T-helper 1 cell treated with Interleukin-12 subunit alpha and Interleukin-12 subunit beta and Interleukin-4 antibody, amounts not matched to agents 30 μg/mL and 1 μg/mL, for 36 hours (primary cell): ENCODE measurements at regions not wholly inside any gene's neighbourhood (a gene's known extent, or its start where the extent isn't known, plus 50 kb on each side); places are given as distances from the start of the nearest gene placed in this dataset.

Experiments used
- H3K27ac Mint-ChIP-seq: one replicate; pipeline ENCODE4 v1.8.0; 2021; ENCODE audit warnings: mild to moderate bottlenecking, mixed read lengths
- H3K27me3 Mint-ChIP-seq: one replicate; pipeline ENCODE4 v1.8.0; 2021; ENCODE audit warnings: low read depth, mixed read lengths
- H3K36me3 Mint-ChIP-seq: one replicate; pipeline ENCODE4 v1.8.0; 2021; ENCODE audit warnings: low read depth, mixed read lengths
- H3K4me1 Mint-ChIP-seq: one replicate; pipeline ENCODE4 v1.8.0; 2021; ENCODE audit warnings: low read depth, mixed read lengths
- H3K4me3 Mint-ChIP-seq: one replicate; pipeline ENCODE4 v1.8.0; 2021; ENCODE audit warnings: mild to moderate bottlenecking, moderate library complexity, mixed read lengths
- H3K9me3 Mint-ChIP-seq: one replicate; pipeline ENCODE4 v1.8.0; 2021; ENCODE audit warnings: mixed read lengths

DNA sequence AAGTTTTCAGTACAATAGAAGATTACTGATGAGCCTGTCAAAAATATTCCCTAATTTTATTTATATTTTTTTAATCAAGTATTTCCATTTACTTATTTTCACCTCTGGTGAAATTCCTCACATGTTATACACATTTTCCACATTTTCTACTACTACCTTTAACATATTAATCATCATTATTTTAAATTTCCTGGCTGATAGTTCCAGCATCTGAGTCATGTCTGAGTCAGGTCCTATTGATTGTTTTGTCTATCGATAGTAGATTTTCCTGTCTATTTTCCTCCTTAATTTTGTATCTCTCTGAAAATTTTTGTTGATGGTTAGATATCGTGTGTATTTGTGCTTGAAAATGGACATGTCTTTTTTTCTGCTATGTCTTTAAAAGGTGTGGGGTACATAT is 211.8 kb upstream of the DSEL start:
- H3K36me3 Mint-ChIP-seq: no peaks in the 10 kb centered on the region
- no peaks in the 10 kb centered on the region for H3K27me3 Mint-ChIP-seq
- H3K27ac Mint-ChIP-seq: no peak overlapping the region
- no peaks in the 10 kb centered on the region for H3K4me1 Mint-ChIP-seq
- no peak overlapping the region for H3K4me3 Mint-ChIP-seq
- peaks cover 7% of the 10 kb centered on the region for H3K9me3 Mint-ChIP-seq

DNA sequence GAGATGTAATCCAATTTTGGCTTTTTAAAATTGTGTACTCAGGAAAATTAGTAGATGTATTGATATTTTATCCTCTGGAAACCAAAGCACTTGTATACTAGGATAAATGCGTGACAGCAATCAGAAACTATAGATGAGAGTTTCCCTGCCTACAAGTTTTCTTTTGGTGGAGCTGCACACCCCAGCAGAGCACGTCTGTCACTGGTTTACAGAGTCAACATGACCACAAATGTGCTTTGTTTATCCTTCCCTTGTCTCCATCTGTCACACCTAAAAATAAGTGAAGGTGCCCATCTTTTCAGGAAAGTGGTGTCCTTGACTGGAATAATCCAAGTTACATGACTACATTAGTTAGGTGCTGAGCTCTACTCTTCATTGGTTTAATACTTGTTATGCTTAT is 210.4 kb upstream of the DSEL start:
- Mint-ChIP-seq H3K9me3 (peaks cover 8% of the 10 kb centered on the region), H3K27ac (no peak overlapping the region), H3K4me1 (no peaks in the 10 kb centered on the region), H3K27me3 (no peaks in the 10 kb centered on the region), H3K36me3 (no peaks in the 10 kb centered on the region), H3K4me3 (no peak overlapping the region)

DNA sequence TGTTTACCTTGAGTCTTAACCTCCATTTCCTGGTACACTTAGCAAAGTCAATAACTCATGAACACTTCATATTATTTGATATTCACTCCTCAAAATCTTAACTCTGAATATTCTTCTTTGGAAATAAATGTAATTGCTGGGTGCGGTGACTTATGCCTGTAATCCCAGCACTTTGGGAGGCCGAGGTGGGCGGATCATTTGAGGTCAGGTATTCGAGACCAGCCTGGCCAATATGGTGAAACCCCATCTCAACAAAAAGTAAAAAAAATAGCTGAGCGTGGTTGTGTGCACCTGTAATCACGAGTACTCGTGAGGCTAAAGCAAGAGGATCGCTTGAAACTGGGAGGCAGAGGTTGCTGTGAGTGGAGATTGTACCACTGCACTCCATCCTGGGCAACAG is 201.3 kb upstream of the DSEL start:
- no peaks in the 10 kb centered on the region for H3K36me3 Mint-ChIP-seq
- no peak overlapping the region for H3K4me3 Mint-ChIP-seq

DNA sequence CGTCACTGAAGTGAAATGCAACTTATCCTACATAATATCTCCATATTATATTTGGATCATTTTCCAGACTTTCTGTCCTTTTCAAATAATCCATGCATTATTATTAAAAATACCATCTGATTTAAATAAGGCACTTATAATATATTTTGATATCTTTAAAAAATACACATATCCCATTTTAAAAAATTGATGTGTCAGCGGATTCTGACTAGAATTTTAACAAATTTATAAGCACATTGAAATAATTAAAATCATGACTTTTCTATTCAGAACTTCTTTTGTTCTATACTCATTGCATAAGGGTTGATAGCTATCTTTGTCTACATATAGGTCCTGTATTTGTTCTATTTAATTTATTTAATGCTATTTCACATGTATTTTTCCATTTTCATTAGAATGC is 199.0 kb upstream of the DSEL start:
- no peak overlapping the region for H3K4me3 Mint-ChIP-seq
- H3K36me3 Mint-ChIP-seq: no peaks in the 10 kb centered on the region
- H3K4me1 Mint-ChIP-seq: no peaks in the 10 kb centered on the region
- no peak overlapping the region for H3K27ac Mint-ChIP-seq
- H3K27me3 Mint-ChIP-seq: no peaks in the 10 kb centered on the region
- H3K9me3 Mint-ChIP-seq: no peaks in the 10 kb centered on the region

More for the DNA sequence above, 201.3 kb upstream of the DSEL start:
- no peak overlapping the region for H3K27ac Mint-ChIP-seq
- no peaks in the 10 kb centered on the region for H3K9me3 Mint-ChIP-seq
- no peaks in the 10 kb centered on the region for H3K4me1 Mint-ChIP-seq
- H3K27me3 Mint-ChIP-seq: no peaks in the 10 kb centered on the region

DNA sequence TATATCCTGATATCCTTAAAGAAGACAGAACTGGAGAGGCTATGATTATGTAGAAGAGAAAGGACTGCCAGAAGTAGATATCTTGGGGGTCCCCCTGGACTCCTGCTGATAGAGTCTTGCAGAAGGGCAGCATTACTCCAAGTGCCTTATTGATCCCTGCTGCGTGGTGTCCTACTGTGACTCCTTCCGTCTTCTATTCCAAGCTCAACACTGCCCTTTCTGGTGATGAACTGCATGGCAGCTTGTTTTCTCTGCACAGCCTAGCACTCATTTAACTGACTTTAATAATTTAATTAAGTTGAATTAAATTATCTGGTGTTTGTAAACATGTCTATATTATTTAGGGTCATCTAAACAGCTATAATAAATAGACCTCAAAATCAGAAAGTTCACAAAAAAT is 194.1 kb upstream of the DSEL start:
- Mint-ChIP-seq H3K36me3 (no peaks in the 10 kb centered on the region), H3K4me3 (no peak overlapping the region), H3K4me1 (no peaks in the 10 kb centered on the region), H3K27me3 (no peaks in the 10 kb centered on the region), H3K27ac (no peak overlapping the region), H3K9me3 (no peaks in the 10 kb centered on the region)

DNA sequence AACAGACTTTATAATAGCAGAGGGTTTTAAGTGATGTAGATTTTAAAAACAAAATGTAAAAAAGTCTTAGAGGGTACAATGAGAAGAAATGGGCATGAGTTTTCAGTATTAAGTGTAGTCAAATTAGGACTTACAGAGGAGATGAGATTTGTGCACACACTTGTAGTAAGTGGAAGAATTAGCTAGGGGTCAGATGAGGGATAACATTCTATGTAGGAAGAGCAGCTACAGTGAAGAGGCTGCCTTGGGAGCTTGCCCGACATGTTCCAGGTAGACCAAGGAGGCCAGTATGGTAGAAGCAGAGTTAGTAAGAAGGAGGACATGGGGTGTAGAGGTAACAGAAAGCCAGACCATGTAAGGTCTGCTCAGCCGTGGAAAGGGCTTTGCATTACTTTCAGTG is 189.2 kb upstream of the DSEL start:
- no peak overlapping the region for H3K27ac Mint-ChIP-seq
- H3K9me3 Mint-ChIP-seq: no peaks in the 10 kb centered on the region
- H3K36me3 Mint-ChIP-seq: no peaks in the 10 kb centered on the region
- H3K4me3 Mint-ChIP-seq: no peak overlapping the region
- H3K27me3 Mint-ChIP-seq: no peaks in the 10 kb centered on the region
- no peaks in the 10 kb centered on the region for H3K4me1 Mint-ChIP-seq

DNA sequence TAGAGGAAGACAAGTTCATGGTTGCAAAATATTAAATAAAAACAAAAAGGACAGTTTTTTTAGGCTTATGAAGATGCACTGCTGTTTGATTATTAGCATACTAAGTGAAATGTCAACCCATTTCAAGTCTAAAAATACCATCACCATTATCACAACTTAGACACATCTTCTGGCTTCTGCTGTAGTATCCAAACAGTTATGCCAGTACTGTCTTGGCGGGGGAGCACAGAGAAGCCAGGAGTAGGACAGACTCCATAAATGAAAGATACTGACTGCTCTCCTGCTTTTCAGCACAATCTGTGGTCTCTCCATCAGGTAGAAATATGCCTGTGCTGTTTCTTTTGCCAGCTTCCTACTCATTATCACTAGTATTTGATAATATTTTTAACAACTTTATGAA is 179.2 kb upstream of the DSEL start:
- H3K27ac Mint-ChIP-seq: no peak overlapping the region
- no peaks in the 10 kb centered on the region for H3K36me3 Mint-ChIP-seq
- H3K4me3 Mint-ChIP-seq: no peak overlapping the region
- H3K4me1 Mint-ChIP-seq: no peaks in the 10 kb centered on the region
- H3K27me3 Mint-ChIP-seq: no peaks in the 10 kb centered on the region
- H3K9me3 Mint-ChIP-seq: no peaks in the 10 kb centered on the region

DNA sequence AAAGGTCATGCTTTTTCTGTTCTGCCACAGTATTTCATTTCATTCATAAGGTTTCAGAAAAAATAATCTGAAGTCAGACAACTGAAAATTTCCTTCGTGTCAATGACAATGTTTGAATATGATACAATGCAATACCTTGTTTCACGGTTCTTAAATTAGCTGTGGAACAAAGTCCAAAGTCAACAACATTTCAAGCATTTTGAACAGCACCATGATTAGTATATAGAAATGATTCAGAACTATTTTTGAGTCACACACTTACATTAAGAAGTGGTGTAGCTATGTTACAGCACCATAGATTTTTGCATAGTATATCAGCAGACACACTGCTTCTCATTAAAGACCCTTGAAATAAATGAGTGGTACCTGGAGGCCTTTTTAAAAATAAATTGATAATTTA is 178.3 kb upstream of the DSEL start:
- no peaks in the 10 kb centered on the region for H3K4me1 Mint-ChIP-seq
- no peaks in the 10 kb centered on the region for H3K9me3 Mint-ChIP-seq
- no peaks in the 10 kb centered on the region for H3K36me3 Mint-ChIP-seq
- H3K27ac Mint-ChIP-seq: no peak overlapping the region
- no peaks in the 10 kb centered on the region for H3K27me3 Mint-ChIP-seq
- H3K4me3 Mint-ChIP-seq: no peak overlapping the region

DNA sequence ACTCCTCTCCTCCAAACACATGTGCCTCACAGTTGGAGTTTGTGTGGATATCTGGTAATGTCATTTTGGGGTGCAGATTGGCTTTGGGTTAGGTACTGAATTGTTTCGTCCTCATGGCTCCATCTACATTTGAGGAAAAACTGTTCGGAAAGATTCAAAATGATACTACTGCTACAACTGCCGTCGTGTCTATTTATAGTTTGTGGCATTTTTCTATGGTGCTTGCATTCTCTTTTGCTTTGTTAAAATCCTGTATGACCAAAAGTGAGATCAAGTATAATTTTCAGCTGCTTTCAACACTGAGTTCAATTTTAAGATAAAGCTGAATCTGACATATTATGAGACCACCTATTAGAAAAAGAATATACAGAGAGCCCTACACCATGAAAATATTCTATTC is 176.3 kb upstream of the DSEL start:
- Mint-ChIP-seq H3K36me3 (no peaks in the 10 kb centered on the region), H3K9me3 (no peaks in the 10 kb centered on the region), H3K4me1 (no peaks in the 10 kb centered on the region), H3K27ac (no peak overlapping the region), H3K4me3 (no peak overlapping the region), H3K27me3 (no peaks in the 10 kb centered on the region)

DNA sequence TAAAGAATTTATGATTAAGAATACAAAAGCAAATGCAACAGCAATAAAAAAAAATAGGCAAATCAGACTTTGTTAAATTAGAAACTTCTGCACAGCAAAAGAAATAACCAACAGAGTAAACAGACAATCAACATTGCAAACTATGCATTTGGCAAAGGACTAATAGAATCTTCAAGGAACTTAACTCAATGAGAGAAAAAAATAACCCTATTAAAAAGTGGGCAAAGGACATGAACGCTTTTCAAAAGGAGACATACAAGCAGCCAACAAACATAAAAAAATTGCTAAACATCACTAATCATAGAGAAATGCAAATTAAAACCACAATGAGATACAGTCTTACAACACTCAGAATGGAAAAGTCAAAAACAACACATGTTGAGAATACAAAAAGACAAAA is 166.0 kb upstream of the DSEL start:
- Mint-ChIP-seq H3K4me3 (no peak overlapping the region), H3K9me3 (no peaks in the 10 kb centered on the region), H3K27me3 (no peaks in the 10 kb centered on the region), H3K36me3 (no peaks in the 10 kb centered on the region), H3K4me1 (no peaks in the 10 kb centered on the region), H3K27ac (no peak overlapping the region)

DNA sequence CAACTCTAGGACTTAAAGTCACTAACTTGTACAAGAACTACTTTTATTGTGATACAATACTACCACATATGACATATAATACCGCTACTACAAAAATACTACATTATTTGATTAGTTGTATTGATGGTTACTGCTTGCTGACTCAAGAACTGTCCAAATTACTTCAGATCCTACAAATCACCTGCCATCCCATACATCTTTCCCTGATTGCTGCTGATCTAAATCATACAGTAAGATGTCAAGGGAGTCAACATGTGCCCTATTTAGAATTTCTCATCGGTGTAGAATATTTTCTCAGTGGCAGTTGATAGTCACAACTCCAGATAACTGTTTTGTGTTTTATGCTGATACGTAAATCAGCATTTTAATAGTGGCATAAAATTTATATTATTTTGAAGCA is 161.0 kb upstream of the DSEL start:
- Mint-ChIP-seq H3K9me3 (no peaks in the 10 kb centered on the region), H3K27me3 (no peaks in the 10 kb centered on the region), H3K4me1 (no peaks in the 10 kb centered on the region), H3K27ac (no peak overlapping the region), H3K36me3 (no peaks in the 10 kb centered on the region), H3K4me3 (no peak overlapping the region)

DNA sequence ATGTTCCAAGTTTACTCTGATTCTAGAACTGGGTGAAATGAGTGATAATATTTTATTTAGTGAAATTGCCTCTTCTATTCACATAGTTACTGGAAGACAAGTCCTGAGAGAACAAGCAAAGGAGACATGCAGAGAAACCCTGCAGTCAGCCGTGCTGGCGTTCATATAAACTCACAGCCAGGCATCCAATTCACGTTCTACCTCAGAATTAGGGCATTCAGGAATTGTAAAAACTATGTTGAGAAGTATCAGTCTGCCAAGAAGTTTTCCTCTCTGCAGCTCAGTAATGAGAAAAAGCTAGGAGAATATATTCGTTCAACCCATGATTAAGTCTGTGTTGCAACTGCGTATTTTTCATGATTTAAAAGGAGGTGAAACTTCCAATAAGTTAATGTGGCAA is 156.2 kb upstream of the DSEL start:
- Mint-ChIP-seq H3K9me3 (no peaks in the 10 kb centered on the region), H3K4me3 (no peak overlapping the region), H3K27me3 (no peaks in the 10 kb centered on the region), H3K36me3 (no peaks in the 10 kb centered on the region), H3K27ac (no peak overlapping the region), H3K4me1 (no peaks in the 10 kb centered on the region)

DNA sequence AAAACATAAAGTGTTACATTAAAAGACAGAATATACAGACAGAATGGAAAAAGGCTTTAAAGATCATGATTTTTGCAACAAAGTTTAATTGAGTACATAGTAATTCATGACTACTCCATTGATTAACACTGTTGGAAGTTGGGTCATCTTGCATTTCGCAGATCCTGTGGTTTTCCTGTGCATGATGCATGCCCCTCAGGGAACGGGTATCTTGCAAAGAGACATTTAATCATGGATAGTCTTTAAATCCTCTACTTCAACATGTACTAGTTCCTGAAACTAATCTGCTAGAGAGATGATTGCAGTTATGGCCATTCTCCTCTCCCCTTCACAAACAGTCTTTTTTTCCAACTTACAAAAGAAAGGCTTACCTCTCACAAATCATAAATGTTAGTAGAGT is 155.6 kb upstream of the DSEL start:
- Mint-ChIP-seq H3K27me3 (no peaks in the 10 kb centered on the region), H3K4me3 (no peak overlapping the region), H3K36me3 (no peaks in the 10 kb centered on the region), H3K27ac (no peak overlapping the region), H3K4me1 (no peaks in the 10 kb centered on the region), H3K9me3 (no peaks in the 10 kb centered on the region)

DNA sequence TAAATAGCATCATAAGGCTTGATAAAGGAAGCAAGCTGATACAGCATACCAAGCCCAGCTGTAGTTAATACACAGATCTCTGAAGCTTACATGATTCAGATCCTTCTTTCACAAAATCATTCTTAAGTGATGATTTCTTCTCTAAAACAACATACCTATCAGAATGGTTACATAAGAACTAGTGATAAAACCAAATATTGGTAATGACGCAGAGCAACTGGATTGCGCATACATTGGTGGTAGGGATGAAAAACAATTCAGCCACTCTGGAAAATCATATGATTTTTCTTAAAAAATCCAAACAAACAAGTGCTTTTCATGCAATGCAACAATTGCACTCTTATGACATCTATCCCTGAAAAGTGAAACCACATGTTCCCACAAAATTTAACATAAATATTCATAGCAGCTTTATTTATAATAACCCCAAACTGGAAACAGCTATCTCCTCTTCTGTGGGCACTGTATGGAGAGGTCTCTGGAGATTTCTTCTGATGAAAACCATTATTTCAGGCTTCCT is 153.6 kb upstream of the DSEL start:
- H3K4me1 Mint-ChIP-seq: no peaks in the 10 kb centered on the region
- no peak overlapping the region for H3K4me3 Mint-ChIP-seq
- no peak overlapping the region for H3K27ac Mint-ChIP-seq
- no peaks in the 10 kb centered on the region for H3K9me3 Mint-ChIP-seq
- H3K36me3 Mint-ChIP-seq: no peaks in the 10 kb centered on the region
- H3K27me3 Mint-ChIP-seq: no peaks in the 10 kb centered on the region

DNA sequence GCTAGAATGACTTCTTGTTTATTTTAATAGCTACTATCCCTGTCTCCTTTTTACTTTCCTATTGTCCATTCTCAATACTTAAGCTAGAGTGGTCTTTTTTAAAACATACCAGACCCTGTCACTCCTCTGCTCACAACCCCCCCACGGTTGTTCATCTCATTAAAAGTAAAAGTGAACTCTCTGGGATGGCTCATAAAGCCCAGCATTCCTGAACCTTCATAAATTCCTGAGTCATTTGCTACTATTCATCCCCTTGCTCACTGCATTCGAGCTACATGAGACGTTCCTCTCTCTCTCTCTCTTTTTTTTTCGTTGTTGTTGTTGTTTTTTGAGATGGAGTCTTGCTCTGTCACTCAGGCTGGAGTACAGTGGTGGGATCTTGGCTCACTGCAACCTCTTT is 148.7 kb upstream of the DSEL start:
- H3K4me3 Mint-ChIP-seq: no peak overlapping the region
- no peaks in the 10 kb centered on the region for H3K27me3 Mint-ChIP-seq
- H3K27ac Mint-ChIP-seq: no peak overlapping the region

DNA sequence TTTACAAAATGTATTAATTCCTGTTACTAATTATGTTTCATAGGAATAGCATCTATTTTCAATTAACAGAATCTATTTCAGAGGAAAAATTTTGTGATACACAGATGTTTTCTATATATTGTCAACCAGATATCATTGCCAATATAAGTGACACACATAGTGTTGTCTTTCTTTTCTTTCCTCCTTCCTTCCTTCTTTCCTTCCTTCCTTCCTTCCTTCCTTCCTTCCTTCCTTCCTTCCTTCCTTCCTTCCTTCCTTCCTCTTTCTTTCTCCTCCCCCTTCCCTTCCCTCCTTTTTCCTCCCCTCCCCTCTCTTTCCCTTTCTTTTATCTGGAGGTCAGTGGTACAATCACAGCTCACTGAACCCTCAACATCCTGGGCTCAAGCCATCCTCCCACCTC is 146.5 kb upstream of the DSEL start:
- Mint-ChIP-seq H3K27me3 (no peaks in the 10 kb centered on the region), H3K4me3 (no peak overlapping the region), H3K4me1 (no peaks in the 10 kb centered on the region), H3K36me3 (no peaks in the 10 kb centered on the region), H3K9me3 (no peaks in the 10 kb centered on the region), H3K27ac (no peak overlapping the region)

More for the DNA sequence above, 148.7 kb upstream of the DSEL start:
- Mint-ChIP-seq H3K9me3 (no peaks in the 10 kb centered on the region), H3K36me3 (no peaks in the 10 kb centered on the region), H3K4me1 (no peaks in the 10 kb centered on the region)
